Natural killer cell (primary cell): ENCODE measurements at regions not wholly inside any gene's neighbourhood (a gene's known extent, or its start where the extent isn't known, plus 50 kb on each side); places are given as distances from the start of the nearest gene placed in this dataset.

Source experiments
- ATAC-seq, 3 donors: fragments of 150-1000 bp in 2 of 3; fragments of 200-7000 bp in 1 of 3; cut with Tn5 transposase; 1 replicate in 1 of 3; 2 replicates in 2 of 3; pipeline ENCODE4 v1.10.0; 2021; ENCODE audit warnings: mild to moderate bottlenecking in 2 of 3, moderate library complexity in 2 of 3
- DNase-seq, 2 donors: peaks; one replicate each; pipeline versions ENCODE4 v3.0.0 to v3.0.0-alpha.2; 2013 to 2021; ENCODE audit warnings: mixed read lengths in 1 of 2
- H3K27ac ChIP-seq: one replicate; pipeline ENCODE4 v1.5.1; 2013; ENCODE audit warnings: mild to moderate bottlenecking, low read length
- H3K27me3 ChIP-seq: one replicate; pipeline ENCODE4 v1.6.1; 2013; ENCODE audit warnings: low read length; ENCODE audit not compliant: control insufficient read depth, insufficient read depth
- H3K36me3 ChIP-seq: one replicate; pipeline ENCODE4 v1.6.1; 2013; ENCODE audit warnings: low read length; ENCODE audit not compliant: control insufficient read depth, insufficient read depth
- H3K4me1 ChIP-seq: one replicate; pipeline ENCODE4 v1.6.1; 2013; ENCODE audit warnings: low read length; ENCODE audit not compliant: control insufficient read depth, insufficient read depth
- H3K4me3 ChIP-seq: one replicate; pipeline ENCODE4 v1.5.1; 2013; ENCODE audit warnings: low read length
- H3K9me3 ChIP-seq: one replicate; pipeline ENCODE4 v1.6.1; 2013; ENCODE audit warnings: low read length; ENCODE audit not compliant: control insufficient read depth, insufficient read depth
- H3K27ac Mint-ChIP-seq, 2 donors: one replicate each; pipeline ENCODE4 v1.8.0; 2022; ENCODE audit warnings: mild to moderate bottlenecking in 2 of 2, mixed read lengths in 2 of 2, moderate library complexity in 1 of 2
- H3K27me3 Mint-ChIP-seq, 2 donors: one replicate each; pipeline ENCODE4 v1.8.0; 2022; ENCODE audit warnings: low read depth in 2 of 2, mixed read lengths in 2 of 2
- H3K36me3 Mint-ChIP-seq: one replicate; pipeline ENCODE4 v1.8.0; 2022; ENCODE audit warnings: mixed read lengths
- H3K4me1 Mint-ChIP-seq, 2 donors: one replicate each; pipeline ENCODE4 v1.8.0; 2022; ENCODE audit warnings: mixed read lengths in 2 of 2
- H3K4me3 Mint-ChIP-seq: one replicate; pipeline ENCODE4 v1.8.0; 2022; ENCODE audit warnings: mild to moderate bottlenecking, moderate library complexity, mixed read lengths
- H3K9me3 Mint-ChIP-seq, 2 donors: one replicate each; pipeline ENCODE4 v1.8.0; 2022; ENCODE audit warnings: mixed read lengths in 2 of 2
- CTCF ChIP-seq: fragments of 200-600 bp; IDR thresholded peaks from one replicate; pipeline ENCODE4 v1.8.0; 2022; ENCODE audit warnings: antibody characterized with exemption
- WGBS: methylation state at CpG from one replicate; pipeline ENCODE4 v1.1.7; 2013; ENCODE audit warnings: missing lambda C conversion rate; ENCODE audit not compliant: insufficient coverage; 5-methylcytosine and 5-hydroxymethylcytosine counted together
- intact Hi-C: fragments of 100-400 bp; cut with micrococcal nuclease; formaldehyde crosslinking; loops from one replicate; pipeline ENCODE4 v1.14.2; 2022

GRCh38 chr11:76292583-76293188 lies 86.4 kb upstream of the WNT11 start:
- ATAC-seq, result no peak
- H3K4me1 ChIP-seq, result peaks cover 9% of the 10 kb centered on the region
- Mint-ChIP-seq H3K36me3 (no peaks in the 10 kb centered on the region), H3K27ac (no peak overlapping the region), H3K4me3 (no peak overlapping the region), H3K27me3 (peaks cover 0 to 5% of the 10 kb centered on the region in 2 donors), H3K4me1 (peaks cover 4 to 9% of the 10 kb centered on the region in 2 donors), H3K9me3 (no peaks in the 10 kb centered on the region)
- 65% methylated on average over 6 of the region's 6 CpGs for WGBS
- H3K4me3 ChIP-seq, result no peak overlapping the region
- DNase-seq, result no peak
- no peaks in the 10 kb centered on the region for H3K36me3 ChIP-seq
- intact Hi-C loops, result no loop called here
- TF ChIP-seq CTCF, result no peak
- no peaks in the 10 kb centered on the region for H3K27me3 ChIP-seq
- no peak overlapping the region for H3K27ac ChIP-seq
- H3K9me3 ChIP-seq, result no peaks in the 10 kb centered on the region

- no peak for TF ChIP-seq CTCF
- Mint-ChIP-seq H3K27me3 (peaks cover 0 to 5% of the 10 kb centered on the region in 2 donors), H3K9me3 (no peaks in the 10 kb centered on the region), H3K4me1 (peaks cover 4 to 16% of the 10 kb centered on the region in 2 donors), H3K4me3 (no peak overlapping the region), H3K27ac (no peak overlapping the region), H3K36me3 (no peaks in the 10 kb centered on the region)
- DNase-seq (no peak), ATAC-seq (no peak)
- no peak overlapping the region for H3K4me3 ChIP-seq
- H3K27me3 ChIP-seq, result no peaks in the 10 kb centered on the region
- WGBS, result 85% methylated on average over 24 of the region's 24 CpGs
- H3K36me3 ChIP-seq, result no peaks in the 10 kb centered on the region
- H3K9me3 ChIP-seq, result no peaks in the 10 kb centered on the region
- H3K27ac ChIP-seq, result no peak overlapping the region
- peaks cover 17% of the 10 kb centered on the region for H3K4me1 ChIP-seq
- intact Hi-C loops, result no loop called here
Observed at GRCh38 chr11:76291576-76292526, 85.5 kb upstream of the WNT11 start.

GRCh38 chr11:76288166-76288980 lies 82.1 kb upstream of the WNT11 start:
- no peaks in the 10 kb centered on the region for H3K27me3 ChIP-seq
- ATAC-seq (no peak), DNase-seq (peak in 1 of 2 donors; percentile 51)
- Mint-ChIP-seq H3K4me1 (peaks cover 4 to 16% of the 10 kb centered on the region in 2 donors), H3K36me3 (no peaks in the 10 kb centered on the region), H3K27ac (peak overlapping the region in 1 of 2 donors; percentile 15), H3K9me3 (no peaks in the 10 kb centered on the region), H3K27me3 (peaks cover 0 to 5% of the 10 kb centered on the region in 2 donors), H3K4me3 (no peak overlapping the region)
- WGBS, result 33% methylated on average over 21 of the region's 21 CpGs
- no peak overlapping the region for H3K27ac ChIP-seq
- no peak for TF ChIP-seq CTCF
- peaks cover 26% of the 10 kb centered on the region for H3K4me1 ChIP-seq
- no peak overlapping the region for H3K4me3 ChIP-seq
- H3K9me3 ChIP-seq, result no peaks in the 10 kb centered on the region
- intact Hi-C loops, result no loop called here
- H3K36me3 ChIP-seq, result no peaks in the 10 kb centered on the region
